Astrocyte of the cerebellum (primary cell): ENCODE measurements at regions not wholly inside any gene's neighbourhood (a gene's known extent, or its start where the extent isn't known, plus 50 kb on each side); places are given as distances from the start of the nearest gene placed in this dataset.

Source experiments
- DNase-seq: peaks from one replicate; pipeline ENCODE4 v3.0.0-alpha.2; 2011; ENCODE audit warnings: low read depth
- H3K4me3 ChIP-seq: 2 replicates; pipeline ENCODE4 v1.5.1; 2011; ENCODE audit warnings: mild to moderate bottlenecking, low read depth, low read length, moderate library complexity
- in situ Hi-C: cut with HindIII; loops from 2 replicates; pipeline ENCODE4 v1.10.0; 2017; ENCODE audit warnings: low sequenced_read_pairs
- TF ChIP-seq, protein P1 (sequence below): IDR thresholded peaks from 2 replicates; pipeline ENCODE4 v1.5.1; 2012; ENCODE audit warnings: low read length, low read depth, moderate library complexity, mild to moderate bottlenecking; ENCODE audit errors: missing control alignments

DNA sequence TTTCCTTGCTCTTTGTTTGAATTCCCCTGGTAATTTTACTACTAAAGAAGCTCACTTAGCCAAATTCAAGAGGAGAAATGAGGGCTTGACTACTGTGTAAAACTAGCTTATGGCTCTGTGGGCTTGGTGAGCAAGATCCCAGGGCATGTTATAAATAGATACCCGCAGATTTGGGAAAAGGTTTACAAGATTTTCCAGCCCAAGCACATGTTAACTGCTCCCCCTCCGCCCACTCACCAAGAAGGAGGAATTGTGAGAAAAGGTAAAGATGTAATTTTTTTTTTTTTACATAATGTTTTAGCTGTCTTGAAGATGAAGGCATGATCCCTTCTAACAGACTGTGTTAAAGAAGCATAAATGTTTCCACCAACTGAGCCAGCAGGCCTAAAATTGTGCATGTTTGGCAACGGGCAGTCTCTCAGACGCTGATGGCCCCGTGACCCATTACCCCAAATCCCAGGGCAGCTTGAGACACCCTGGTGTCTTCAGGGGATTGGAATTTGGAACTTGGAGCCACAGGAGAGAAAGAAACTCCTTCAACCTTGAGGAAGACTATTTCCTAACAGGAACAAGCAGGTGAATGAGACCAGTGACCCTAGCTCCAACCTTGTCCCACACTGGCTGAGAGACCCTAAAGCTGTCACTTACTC, 429.8 kb upstream of the CELF2 start:
- in situ Hi-C loops = no loop called here
- no peak overlapping the region for H3K4me3 ChIP-seq
- DNase-seq = no peak
- TF ChIP-seq, protein P1, sequence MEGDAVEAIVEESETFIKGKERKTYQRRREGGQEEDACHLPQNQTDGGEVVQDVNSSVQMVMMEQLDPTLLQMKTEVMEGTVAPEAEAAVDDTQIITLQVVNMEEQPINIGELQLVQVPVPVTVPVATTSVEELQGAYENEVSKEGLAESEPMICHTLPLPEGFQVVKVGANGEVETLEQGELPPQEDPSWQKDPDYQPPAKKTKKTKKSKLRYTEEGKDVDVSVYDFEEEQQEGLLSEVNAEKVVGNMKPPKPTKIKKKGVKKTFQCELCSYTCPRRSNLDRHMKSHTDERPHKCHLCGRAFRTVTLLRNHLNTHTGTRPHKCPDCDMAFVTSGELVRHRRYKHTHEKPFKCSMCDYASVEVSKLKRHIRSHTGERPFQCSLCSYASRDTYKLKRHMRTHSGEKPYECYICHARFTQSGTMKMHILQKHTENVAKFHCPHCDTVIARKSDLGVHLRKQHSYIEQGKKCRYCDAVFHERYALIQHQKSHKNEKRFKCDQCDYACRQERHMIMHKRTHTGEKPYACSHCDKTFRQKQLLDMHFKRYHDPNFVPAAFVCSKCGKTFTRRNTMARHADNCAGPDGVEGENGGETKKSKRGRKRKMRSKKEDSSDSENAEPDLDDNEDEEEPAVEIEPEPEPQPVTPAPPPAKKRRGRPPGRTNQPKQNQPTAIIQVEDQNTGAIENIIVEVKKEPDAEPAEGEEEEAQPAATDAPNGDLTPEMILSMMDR = no peak

DNA sequence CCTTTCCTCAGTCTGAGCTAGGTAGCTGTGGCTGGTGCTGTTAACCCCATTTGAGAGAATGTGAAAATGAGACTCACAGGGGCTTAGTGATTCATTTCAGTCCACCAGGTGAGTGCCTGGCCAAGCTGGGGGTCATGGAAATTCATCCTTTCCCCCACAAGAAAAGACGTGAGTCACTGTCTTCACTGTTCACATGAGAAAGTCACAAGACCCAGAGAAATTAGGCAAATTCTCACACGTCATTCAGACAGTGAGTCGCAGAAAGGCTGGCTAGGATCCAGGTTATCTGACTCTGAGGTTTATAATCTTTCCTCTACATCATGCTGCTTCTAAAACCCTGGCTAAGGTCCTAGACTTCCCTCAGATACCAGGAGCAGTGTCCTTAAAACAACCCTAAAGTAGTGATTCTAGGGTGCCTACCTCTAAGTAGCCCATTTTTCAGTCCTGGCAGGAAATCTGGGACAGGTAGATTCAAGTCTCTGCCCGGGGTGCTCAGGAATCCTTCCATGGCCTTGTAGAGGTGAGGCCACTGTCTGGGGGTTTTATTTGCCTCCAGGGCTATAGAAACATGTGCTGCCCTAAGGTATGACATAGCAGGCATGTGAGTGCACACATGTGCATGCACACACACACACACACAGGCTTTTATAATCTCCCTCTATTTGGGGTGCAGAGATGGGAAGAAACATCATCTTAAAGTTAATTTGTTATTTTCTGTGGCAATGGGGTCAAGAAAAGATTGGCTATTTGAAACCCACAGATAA, 427.9 kb upstream of the CELF2 start:
- no peak overlapping the region for H3K4me3 ChIP-seq
- DNase-seq = peak; percentile 81
- TF ChIP-seq, protein P1 = no peak
- in situ Hi-C loops = no loop called here

DNA sequence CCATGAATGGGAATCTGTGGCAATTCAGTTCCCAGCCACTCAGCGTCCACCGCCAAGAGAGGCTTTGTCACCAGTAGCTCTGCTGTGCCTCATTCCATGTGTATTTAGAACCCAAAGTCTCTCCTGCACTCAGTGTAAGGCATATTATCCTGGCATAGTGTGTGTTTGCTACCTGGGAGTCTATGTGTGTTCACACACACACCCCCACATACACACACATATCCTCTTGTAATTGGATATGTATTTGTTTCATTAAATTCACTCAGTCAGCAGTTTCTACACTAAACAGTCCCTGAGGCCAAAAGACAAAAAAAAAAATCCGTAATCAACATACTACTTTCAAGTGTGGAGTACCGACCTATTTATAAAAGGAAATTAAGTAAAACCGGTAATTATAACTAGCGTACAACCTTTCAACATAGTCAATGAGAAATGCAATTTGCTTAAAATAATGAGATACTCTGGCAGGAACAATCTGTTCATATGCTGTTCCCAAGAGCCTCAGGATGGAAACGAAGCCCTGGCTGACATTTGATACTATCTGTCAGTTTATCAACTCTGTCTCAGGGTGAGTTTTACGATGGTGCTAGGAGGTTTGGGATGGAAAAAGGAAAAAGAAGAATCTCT, 425.8 kb upstream of the CELF2 start:
- DNase-seq = no peak
- no peak overlapping the region for H3K4me3 ChIP-seq
- in situ Hi-C loops = no loop called here
- TF ChIP-seq, protein P1 = no peak

DNA sequence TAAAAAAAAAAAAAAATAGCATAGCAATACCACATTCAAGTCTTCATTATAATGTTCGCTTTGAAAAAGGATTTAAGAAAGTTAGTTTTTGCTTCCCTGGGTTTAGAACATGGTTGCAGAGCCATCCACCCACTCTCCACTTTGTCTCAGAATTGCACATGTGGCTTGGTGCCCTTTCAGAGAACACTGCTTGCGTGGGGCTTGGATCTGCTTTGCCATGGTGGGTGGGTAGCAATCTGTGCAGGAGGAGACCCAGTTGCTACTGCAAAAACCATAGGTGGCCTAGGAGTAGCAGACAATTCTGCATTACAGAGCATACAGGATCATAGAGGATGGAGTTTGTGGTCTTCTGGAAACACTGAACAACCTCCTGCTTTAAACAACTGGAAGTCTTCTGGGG, 421.4 kb upstream of the CELF2 start:
- TF ChIP-seq, protein P1 = no peak
- in situ Hi-C loops = no loop called here
- no peak overlapping the region for H3K4me3 ChIP-seq
- no peak for DNase-seq

DNA sequence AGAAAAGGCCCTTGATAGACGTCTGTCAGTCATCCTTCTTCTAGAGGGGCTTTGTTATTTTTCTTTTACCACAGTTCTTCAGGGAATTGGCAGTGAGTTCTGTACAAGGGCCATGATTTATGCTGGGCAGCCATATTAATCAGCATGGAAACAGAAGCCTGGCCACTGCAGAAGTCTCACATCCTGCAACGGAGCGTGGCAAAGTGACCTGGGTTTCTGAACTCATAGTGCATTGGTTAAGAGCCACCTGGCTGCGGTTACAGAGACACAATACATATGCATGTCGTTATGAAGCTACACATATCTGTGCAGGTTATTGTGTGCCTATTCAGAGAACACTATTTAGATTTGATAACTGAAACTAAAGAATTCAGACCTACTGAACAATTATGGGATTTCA, 419.4 kb upstream of the CELF2 start:
- DNase-seq = no peak
- in situ Hi-C loops = no loop called here
- no peak overlapping the region for H3K4me3 ChIP-seq
- TF ChIP-seq, protein P1 = no peak

DNA sequence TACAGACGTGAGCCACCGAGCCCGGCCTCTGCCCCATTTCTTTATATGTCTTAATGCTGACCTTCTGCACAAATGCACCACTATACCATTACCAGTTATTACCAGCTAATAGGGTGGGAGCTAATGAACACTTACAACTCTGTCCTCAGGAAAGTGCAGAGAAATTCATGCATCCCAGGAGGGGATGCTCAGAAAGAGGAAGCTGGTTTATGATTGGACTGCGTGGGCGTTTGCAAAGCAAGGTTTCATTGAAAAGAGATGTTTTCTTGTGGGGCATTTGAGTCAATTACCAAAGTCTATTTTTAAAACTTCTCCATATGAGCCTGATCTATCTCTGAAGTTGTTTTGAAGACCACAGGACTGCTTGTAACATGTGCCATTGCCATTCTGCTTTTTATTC, 417.7 kb upstream of the CELF2 start:
- H3K4me3 ChIP-seq = no peak overlapping the region
- no peak for DNase-seq
- TF ChIP-seq, protein P1 = no peak
- in situ Hi-C loops = no loop called here
